ENCODE measurements at regions not wholly inside any gene's neighbourhood (a gene's known extent, or its start where the extent isn't known, plus 50 kb on each side); places are given as distances from the start of the nearest gene placed in this dataset.
"Not testable (repeated sequence)": the region's sequence is repeated elsewhere in the genome, so short reads cannot be mapped to it uniquely, and the experiment has no call there.

DNA sequence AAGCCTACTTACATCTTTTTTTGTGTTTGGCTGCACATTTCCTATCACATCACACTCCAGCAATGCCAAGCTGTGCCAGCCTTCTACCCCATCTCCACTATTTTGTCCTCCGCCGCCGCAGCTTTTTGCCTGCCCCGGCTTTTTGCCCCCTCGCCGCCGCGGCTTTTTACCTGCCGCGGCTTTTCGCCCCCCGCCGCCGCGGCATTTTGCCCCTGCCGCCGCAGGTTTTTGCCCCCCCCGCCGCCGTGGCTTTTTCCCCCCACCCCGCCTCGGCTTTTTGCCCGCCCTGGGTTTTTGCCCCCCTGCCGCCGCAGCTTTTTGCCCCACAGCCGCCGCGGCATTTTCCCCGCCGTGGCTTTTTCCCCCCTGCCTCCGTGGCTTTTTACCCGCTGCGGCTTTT is 506.0 kb downstream of the ZNF37A start:
- Histone ChIP-seq H3K9me3 (replicated peaks) (no peaks in the 10 kb centered on the region), H3K27ac (no peak overlapping the region), H3K36me3 (no peaks in the 10 kb centered on the region), H3K4me3 (no peak overlapping the region), H3K27me3 (no peaks in the 10 kb centered on the region), H3K4me1 (no peaks in the 10 kb centered on the region)
- DNase-seq = no peak

DNA sequence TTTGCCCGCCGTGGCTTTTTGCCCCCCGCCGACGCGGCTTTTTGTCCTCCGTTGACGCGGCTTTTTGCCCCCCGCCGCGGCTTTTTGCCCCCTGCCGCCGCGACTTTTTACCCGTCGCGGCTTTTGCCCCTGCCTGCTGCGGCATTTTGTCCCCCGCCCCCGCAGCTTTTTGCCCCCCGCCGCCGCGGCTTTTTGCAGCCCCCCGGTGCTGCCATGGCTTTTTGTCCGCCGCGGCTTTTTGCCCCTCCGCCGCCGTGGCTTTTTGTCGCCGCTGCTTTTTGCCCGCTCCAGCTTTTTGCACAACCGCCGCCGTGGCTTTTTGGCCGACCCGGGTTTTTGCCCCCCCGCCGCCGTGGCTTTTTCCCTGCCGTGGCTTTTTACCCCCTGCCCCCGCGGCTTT is 506.6 kb downstream of the ZNF37A start:
- DNase-seq = no peak
- no peaks in the 10 kb centered on the region for H3K36me3 ChIP-seq
- no peak overlapping the region for H3K27ac ChIP-seq
- H3K27me3 ChIP-seq = no peaks in the 10 kb centered on the region
- no peak overlapping the region for H3K4me3 ChIP-seq
- no peaks in the 10 kb centered on the region for H3K4me1 ChIP-seq
- no peaks in the 10 kb centered on the region for H3K9me3 ChIP-seq (replicated peaks)

DNA sequence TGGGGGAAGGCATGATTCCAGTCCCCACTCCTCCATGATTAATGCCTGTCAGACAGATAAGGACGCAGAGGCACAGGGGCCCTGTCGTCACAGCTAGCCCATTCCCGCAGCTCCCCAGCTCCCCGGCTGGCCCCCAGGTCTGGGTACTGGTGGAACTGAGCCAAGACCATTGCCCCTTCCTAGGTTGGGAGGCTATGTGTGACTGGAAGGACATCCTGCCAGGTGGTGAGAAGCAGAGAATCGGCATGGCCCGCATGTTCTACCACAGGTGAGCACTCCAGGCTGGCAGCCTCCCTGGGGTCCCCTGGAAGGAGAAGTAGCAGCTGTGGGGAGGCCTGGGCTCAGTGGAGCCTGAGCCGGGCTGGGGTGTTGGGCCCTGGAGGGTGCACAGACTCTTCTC is 509.5 kb downstream of the ZNF37A start:
- not testable (repeated sequence) for DNase-seq; H3K9me3 ChIP-seq (replicated peaks); H3K27me3 ChIP-seq; H3K4me1 ChIP-seq; H3K4me3 ChIP-seq; H3K27ac ChIP-seq; H3K36me3 ChIP-seq

GRCh38 chr10:38604477-38604876 is 510.3 kb downstream of the ZNF37A start:
- not testable (repeated sequence) for DNase-seq

DNA sequence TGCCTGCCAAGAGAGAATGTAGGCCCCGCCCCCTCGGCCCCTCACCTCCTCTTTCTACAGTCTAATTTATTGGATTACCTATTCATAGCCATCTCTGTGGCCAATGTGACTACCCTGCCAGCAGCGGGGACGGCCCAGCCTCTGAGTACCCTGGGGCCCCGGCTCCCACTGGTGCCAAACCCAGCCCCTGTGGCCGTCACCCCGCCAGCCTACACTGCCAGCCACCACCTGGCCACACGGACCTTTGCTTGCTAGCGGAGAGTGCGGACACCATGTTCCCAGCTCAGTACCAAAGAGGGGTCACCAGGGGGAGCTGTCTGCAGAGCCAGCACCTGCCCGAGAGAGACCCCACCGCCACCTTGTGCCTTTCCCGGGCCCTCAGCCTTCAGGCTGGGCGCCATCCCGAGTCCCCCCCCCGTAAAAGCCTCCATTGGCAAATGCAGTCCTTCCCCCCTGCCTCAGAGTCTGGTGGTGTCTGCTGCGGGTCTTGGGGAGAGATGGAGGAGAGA is 511.1 kb downstream of the ZNF37A start:
- H3K27ac ChIP-seq = no peak overlapping the region
- DNase-seq = peak in 1 of 2 experiments; percentile 2
- H3K4me3 ChIP-seq = no peak overlapping the region
- H3K36me3 ChIP-seq = no peaks in the 10 kb centered on the region
- no peaks in the 10 kb centered on the region for H3K4me1 ChIP-seq
- no peaks in the 10 kb centered on the region for H3K27me3 ChIP-seq
- H3K9me3 ChIP-seq (replicated peaks) = no peaks in the 10 kb centered on the region

More at GRCh38 chr10:38604477-38604876, 510.3 kb downstream of the ZNF37A start:
- H3K9me3 ChIP-seq (replicated peaks); H3K4me1 ChIP-seq; H3K27ac ChIP-seq; H3K36me3 ChIP-seq; H3K4me3 ChIP-seq; H3K27me3 ChIP-seq: not testable (repeated sequence)

DNA sequence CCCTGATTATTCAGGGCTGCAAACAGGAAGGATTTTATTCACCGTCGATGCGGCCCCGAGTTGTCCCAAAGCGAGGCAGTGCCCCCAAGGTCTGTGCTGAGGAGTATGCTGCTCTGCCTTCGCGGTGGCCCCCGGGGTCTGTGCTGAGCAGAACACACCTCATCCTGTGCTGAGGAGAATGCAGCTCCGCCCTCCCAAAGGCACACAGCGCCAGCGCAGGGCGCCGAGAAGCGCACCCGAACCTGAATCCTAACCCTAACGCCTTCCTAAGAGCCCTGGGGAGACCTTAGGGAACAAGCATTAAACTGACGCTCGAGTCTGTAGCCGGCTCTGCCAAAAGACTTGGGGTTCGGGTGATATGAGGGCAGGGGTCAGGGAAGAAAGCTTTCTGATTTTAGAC is 521.5 kb downstream of the ZNF37A start:
- not testable (repeated sequence) for H3K4me3 ChIP-seq; H3K27ac ChIP-seq; H3K27me3 ChIP-seq; DNase-seq; H3K36me3 ChIP-seq; H3K4me1 ChIP-seq; H3K9me3 ChIP-seq (replicated peaks)

DNA sequence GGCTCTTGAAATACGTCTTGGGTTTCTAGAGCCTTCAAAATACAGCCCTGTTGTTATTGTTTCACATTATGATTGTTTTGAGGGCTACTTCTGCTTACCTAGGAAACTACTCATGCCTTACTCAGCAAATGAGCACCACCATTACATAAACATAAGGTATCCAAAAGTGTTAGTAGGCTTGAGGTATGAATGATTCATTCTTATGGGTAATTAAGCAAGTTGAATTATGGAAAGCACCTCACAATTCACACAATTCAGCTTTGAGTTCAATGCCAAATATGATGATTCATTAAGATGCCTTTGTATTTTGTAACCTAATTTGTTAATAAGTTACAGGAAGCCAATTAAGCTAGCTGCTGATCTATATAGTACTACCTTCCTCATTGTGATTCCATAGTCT is 525.7 kb downstream of the ZNF37A start:
- H3K9me3 ChIP-seq (replicated peaks); H3K27me3 ChIP-seq; H3K36me3 ChIP-seq; DNase-seq; H3K4me1 ChIP-seq; H3K4me3 ChIP-seq; H3K27ac ChIP-seq: not testable (repeated sequence)

DNA sequence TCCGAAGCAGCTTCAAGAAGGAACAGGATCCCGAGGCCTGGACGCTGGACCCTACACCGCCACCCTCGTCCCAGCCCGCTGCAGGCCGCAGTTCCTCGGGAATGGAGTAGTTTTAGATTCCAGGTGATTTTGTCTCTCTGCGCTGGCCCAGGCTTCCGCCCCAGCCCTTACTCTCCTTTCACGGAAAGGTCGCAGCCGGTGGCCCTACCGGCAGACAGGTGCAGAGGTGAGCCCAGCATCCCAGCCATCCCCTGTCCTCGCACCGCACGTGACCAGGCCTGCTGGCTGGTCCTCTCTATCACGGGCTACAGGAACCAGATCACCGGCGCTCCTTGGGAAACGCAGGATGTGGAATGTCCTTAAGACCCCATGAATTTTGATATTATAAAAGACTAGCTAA is 541.5 kb downstream of the ZNF37A start:
- H3K4me3 ChIP-seq; H3K27ac ChIP-seq; H3K27me3 ChIP-seq; H3K9me3 ChIP-seq (replicated peaks); H3K4me1 ChIP-seq; DNase-seq; H3K36me3 ChIP-seq: not testable (repeated sequence)

Data from SJCRH30 (cell line).